H1 (cell line): ENCODE measurements at regions not wholly inside any gene's neighbourhood (a gene's known extent, or its start where the extent isn't known, plus 50 kb on each side); places are given as distances from the start of the nearest gene placed in this dataset.

ENCODE experiments used
- CEBPB ChIP-seq: IDR thresholded peaks from 2 replicates; pipeline ENCODE4 v1.6.1; 2012; ENCODE audit warnings: low read depth, low read length
- CHD2 ChIP-seq: IDR thresholded peaks from 2 replicates; pipeline ENCODE4 v1.6.1; 2012; ENCODE audit warnings: low read length, improper control_type of control experiment
- CHD7 ChIP-seq: fragments of 300-600 bp; sonication (generic); IDR thresholded peaks from 2 replicates; pipeline ENCODE4 v1.7.1; 2012; ENCODE audit warnings: low read length, moderate library complexity, mild to moderate bottlenecking, inconsistent platforms; ENCODE audit not compliant: insufficient replicate concordance
- E2F6 ChIP-seq: IDR thresholded peaks from 2 replicates; pipeline ENCODE4 v1.6.1; 2012; ENCODE audit warnings: inconsistent platforms
- MAFK ChIP-seq: IDR thresholded peaks from 2 replicates; pipeline ENCODE4 v1.6.1; 2012; ENCODE audit warnings: low read depth, mild to moderate bottlenecking, improper control_type of control experiment, low read length
- NANOG ChIP-seq: IDR thresholded peaks from 2 replicates; pipeline ENCODE4 v1.6.1; 2011; ENCODE audit warnings: low read length, low read depth, mild to moderate bottlenecking, inconsistent platforms; ENCODE audit not compliant: insufficient read depth, poor library complexity, severe bottlenecking
- RNF2 ChIP-seq: fragments of 200-900, 300-1000 bp; sonication (generic); IDR thresholded peaks from 2 replicates; pipeline ENCODE4 v1.7.1; 2016; ENCODE audit warnings: borderline replicate concordance, low read depth, mild to moderate bottlenecking, antibody characterized with exemption, low read length; ENCODE audit not compliant: poor library complexity, severe bottlenecking; ENCODE audit errors: missing control alignments
- SUZ12 ChIP-seq: fragments of 200-600 bp; sonication (generic); IDR thresholded peaks from 2 replicates; pipeline ENCODE4 v1.6.1; 2012; ENCODE audit warnings: mild to moderate bottlenecking, inconsistent platforms, low read length, moderate library complexity, mixed read lengths

- TF ChIP-seq NANOG (no peak), RNF2 (no peak), CHD7 (no peak), CHD2 (no peak), CEBPB (no peak), SUZ12 (no peak), MAFK (no peak), E2F6 (no peak)
Observed at GRCh38 chr4:106652095-106652494, 283.5 kb upstream of the GIMD1 start (continued).
